ENCODE measurements at regions not wholly inside any gene's neighbourhood (a gene's known extent, or its start where the extent isn't known, plus 50 kb on each side); places are given as distances from the start of the nearest gene placed in this dataset.

DNA sequence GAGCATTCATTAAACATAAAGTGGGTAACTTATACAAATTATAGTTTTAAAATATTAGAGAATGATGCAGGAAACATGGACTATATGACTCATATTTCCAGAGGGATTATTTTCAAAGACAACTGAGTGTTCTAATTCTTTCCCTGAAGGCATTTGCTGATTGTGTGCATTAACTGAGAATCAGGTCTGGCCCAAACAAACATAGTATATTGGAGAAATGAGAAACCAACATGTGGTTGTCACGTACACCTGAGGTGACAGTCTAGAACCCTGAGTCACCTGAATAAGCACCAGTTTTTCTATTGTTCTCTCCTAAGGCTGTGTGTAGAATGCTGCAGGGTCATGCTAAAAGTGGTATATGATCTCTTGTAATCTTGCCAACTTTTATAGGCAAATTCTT is 1125.7 kb downstream of the XPNPEP1 start:
- no peak for TF ChIP-seq EZH2phosphoT487 (conservative IDR thresholded peaks at IDR 0.05; ENCODE audit: low read length)
- TF ChIP-seq, protein P1, sequence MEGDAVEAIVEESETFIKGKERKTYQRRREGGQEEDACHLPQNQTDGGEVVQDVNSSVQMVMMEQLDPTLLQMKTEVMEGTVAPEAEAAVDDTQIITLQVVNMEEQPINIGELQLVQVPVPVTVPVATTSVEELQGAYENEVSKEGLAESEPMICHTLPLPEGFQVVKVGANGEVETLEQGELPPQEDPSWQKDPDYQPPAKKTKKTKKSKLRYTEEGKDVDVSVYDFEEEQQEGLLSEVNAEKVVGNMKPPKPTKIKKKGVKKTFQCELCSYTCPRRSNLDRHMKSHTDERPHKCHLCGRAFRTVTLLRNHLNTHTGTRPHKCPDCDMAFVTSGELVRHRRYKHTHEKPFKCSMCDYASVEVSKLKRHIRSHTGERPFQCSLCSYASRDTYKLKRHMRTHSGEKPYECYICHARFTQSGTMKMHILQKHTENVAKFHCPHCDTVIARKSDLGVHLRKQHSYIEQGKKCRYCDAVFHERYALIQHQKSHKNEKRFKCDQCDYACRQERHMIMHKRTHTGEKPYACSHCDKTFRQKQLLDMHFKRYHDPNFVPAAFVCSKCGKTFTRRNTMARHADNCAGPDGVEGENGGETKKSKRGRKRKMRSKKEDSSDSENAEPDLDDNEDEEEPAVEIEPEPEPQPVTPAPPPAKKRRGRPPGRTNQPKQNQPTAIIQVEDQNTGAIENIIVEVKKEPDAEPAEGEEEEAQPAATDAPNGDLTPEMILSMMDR (IDR thresholded peaks at IDR 0.05; ENCODE audit: insufficient read depth, low read length, poor library complexity, severe bottlenecking), result no peak
